OCI-LY1 (cell line): ENCODE measurements at regions not wholly inside any gene's neighbourhood (a gene's known extent, or its start where the extent isn't known, plus 50 kb on each side); places are given as distances from the start of the nearest gene placed in this dataset.

Source experiments
- H2AFZ ChIP-seq: fragments of 200-600 bp; sonication (generic), shearing (Covaris generic); 2 replicates; pipeline ENCODE4 v1.6.0; 2014; ENCODE audit warnings: antibody characterized with exemption, mild to moderate bottlenecking, low read length
- H3F3A ChIP-seq: fragments of 200-600 bp; sonication (generic), shearing (Covaris generic); 2 replicates; pipeline ENCODE4 v1.6.0; 2014; ENCODE audit warnings: mild to moderate bottlenecking, antibody characterized with exemption, low read length, moderate library complexity; ENCODE audit not compliant: insufficient read depth
- H3K27ac ChIP-seq: fragments of 200-600 bp; sonication (generic); 2 replicates; pipeline ENCODE4 v1.5.1; 2014; ENCODE audit warnings: low read length, mixed run types, mild to moderate bottlenecking, low read depth; ENCODE audit not compliant: poor library complexity, severe bottlenecking
- H3K27me3 ChIP-seq: fragments of 200-600 bp; sonication (generic); 2 replicates; pipeline ENCODE4 v1.6.0; 2014; ENCODE audit warnings: antibody characterized with exemption, mild to moderate bottlenecking, low read length, moderate library complexity; ENCODE audit not compliant: insufficient read depth
- H3K36me3 ChIP-seq: fragments of 200-600 bp; sonication (generic); 2 replicates; pipeline ENCODE4 v1.6.1; 2014; ENCODE audit warnings: mild to moderate bottlenecking, antibody characterized with exemption, low read length, moderate library complexity, mixed read lengths; ENCODE audit not compliant: insufficient read depth
- H3K4me1 ChIP-seq: fragments of 200-600 bp; sonication (generic); 2 replicates; pipeline ENCODE4 v1.5.1; 2014; ENCODE audit warnings: mild to moderate bottlenecking, low read length, moderate library complexity; ENCODE audit not compliant: insufficient read depth, severe bottlenecking
- H3K4me2 ChIP-seq: fragments of 200-600 bp; sonication (generic), shearing (Covaris generic); 2 replicates; pipeline ENCODE4 v1.6.1; 2014; ENCODE audit warnings: low read length
- H3K4me3 ChIP-seq: fragments of 200-600 bp; sonication (generic); 2 replicates; pipeline ENCODE4 v1.5.1; 2014; ENCODE audit warnings: low read length, low read depth, mild to moderate bottlenecking, mixed read lengths; ENCODE audit not compliant: poor library complexity, severe bottlenecking
- H3K79me2 ChIP-seq: fragments of 200-600 bp; shearing (Covaris generic); 2 replicates; pipeline ENCODE4 v1.6.1; 2016; ENCODE audit warnings: mixed run types, low read length, mixed read lengths; ENCODE audit not compliant: insufficient read depth
- H3K9ac ChIP-seq: fragments of 200-600 bp; sonication (generic), shearing (Covaris generic); 2 replicates; pipeline ENCODE4 v1.6.1; 2014; ENCODE audit warnings: mild to moderate bottlenecking, low read length, mixed read lengths
- H3K9me2 ChIP-seq: fragments of 200-600 bp; sonication (generic), shearing (Covaris generic); 2 replicates; pipeline ENCODE4 v1.6.1; 2014; ENCODE audit warnings: low read depth, mild to moderate bottlenecking, low read length, mixed read lengths
- H3K9me3 ChIP-seq: fragments of 200-600 bp; shearing (Covaris generic); 2 replicates; pipeline ENCODE4 v1.6.1; 2014; ENCODE audit warnings: low read length, mixed read lengths
- H4K20me1 ChIP-seq: fragments of 200-600 bp; sonication (generic), shearing (Covaris generic); 2 replicates; pipeline ENCODE4 v1.6.0; 2016; ENCODE audit warnings: mild to moderate bottlenecking, low read length; ENCODE audit not compliant: insufficient read depth
- EZH2 ChIP-seq: fragments of 200-600 bp; sonication (generic), shearing (Covaris generic); IDR thresholded peaks from 2 replicates; pipeline ENCODE4 v1.8.0; 2017; ENCODE audit warnings: borderline replicate concordance, mixed run types, mild to moderate bottlenecking, antibody characterized with exemption, low read length, moderate library complexity, mixed read lengths
- TF ChIP-seq, protein P1 (sequence below): fragments of 200-600 bp; sonication (generic), shearing (Covaris generic); IDR thresholded peaks from 2 replicates; pipeline ENCODE4 v1.5.1; 2017; ENCODE audit warnings: mild to moderate bottlenecking, antibody characterized with exemption, low read length, moderate library complexity, mixed read lengths

DNA sequence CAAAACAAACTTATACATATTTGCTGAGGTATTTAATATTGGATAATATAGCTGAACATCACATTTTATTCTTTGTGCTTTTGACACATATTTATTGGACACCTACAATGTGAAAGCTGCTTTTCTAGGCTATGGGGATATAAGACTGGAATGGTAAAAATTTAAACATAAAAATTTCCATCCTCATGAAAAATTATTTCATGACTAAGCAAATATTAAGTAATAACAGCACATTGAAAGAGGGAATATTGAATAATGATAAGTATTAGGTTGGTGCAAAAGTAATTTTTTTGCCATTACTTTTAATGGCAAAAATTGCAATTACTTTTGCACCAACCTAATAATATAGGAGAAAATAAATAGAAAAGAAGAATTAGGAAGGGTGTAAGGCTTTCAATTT is 972.5 kb upstream of the CDH8 start:
- Histone ChIP-seq H3K9me3 (no peaks in the 10 kb centered on the region), H3K4me3 (no peak overlapping the region)
- TF ChIP-seq EZH2, result no peak
- TF ChIP-seq, protein P1, sequence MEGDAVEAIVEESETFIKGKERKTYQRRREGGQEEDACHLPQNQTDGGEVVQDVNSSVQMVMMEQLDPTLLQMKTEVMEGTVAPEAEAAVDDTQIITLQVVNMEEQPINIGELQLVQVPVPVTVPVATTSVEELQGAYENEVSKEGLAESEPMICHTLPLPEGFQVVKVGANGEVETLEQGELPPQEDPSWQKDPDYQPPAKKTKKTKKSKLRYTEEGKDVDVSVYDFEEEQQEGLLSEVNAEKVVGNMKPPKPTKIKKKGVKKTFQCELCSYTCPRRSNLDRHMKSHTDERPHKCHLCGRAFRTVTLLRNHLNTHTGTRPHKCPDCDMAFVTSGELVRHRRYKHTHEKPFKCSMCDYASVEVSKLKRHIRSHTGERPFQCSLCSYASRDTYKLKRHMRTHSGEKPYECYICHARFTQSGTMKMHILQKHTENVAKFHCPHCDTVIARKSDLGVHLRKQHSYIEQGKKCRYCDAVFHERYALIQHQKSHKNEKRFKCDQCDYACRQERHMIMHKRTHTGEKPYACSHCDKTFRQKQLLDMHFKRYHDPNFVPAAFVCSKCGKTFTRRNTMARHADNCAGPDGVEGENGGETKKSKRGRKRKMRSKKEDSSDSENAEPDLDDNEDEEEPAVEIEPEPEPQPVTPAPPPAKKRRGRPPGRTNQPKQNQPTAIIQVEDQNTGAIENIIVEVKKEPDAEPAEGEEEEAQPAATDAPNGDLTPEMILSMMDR, result no peak

DNA sequence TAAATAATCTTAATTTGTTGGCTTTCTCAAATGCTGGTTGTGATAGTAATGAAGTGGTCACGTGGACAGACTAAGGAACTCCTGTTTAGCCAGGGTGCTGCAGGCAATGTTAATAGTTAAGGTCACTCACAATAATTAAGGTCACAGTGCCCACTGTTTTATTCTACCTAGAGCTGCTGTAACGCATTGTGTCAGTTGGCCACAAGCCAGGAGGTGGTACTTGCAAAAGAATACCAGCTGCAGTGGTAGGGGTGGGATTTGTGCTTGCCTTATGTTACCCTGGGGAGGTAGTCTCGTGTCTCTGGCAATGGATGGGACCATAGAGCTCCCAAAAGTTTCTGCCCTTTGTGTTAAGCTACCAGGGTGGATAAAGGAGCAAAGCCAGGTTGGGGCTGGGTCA is 969.1 kb upstream of the CDH8 start:
- no peak overlapping the region for H3K4me3 ChIP-seq
- H2AFZ ChIP-seq, result no peak overlapping the region
- no peaks in the 10 kb centered on the region for H3K9me3 ChIP-seq
- TF ChIP-seq, protein P1, result no peak
- no peak for TF ChIP-seq EZH2
- H3K4me2 ChIP-seq, result no peak overlapping the region
- H3K9me2 ChIP-seq, result no peaks in the 10 kb centered on the region
- H3K4me1 ChIP-seq, result no peaks in the 10 kb centered on the region
- H3K79me2 ChIP-seq, result no peaks in the 10 kb centered on the region
- no peaks in the 10 kb centered on the region for H3K27me3 ChIP-seq
- no peaks in the 10 kb centered on the region for H4K20me1 ChIP-seq
- no peak overlapping the region for H3K27ac ChIP-seq
- H3K9ac ChIP-seq, result no peak overlapping the region
- H3K36me3 ChIP-seq, result no peaks in the 10 kb centered on the region
- no peaks in the 10 kb centered on the region for H3F3A ChIP-seq

More for the DNA sequence above, 972.5 kb upstream of the CDH8 start:
- H3K9me2 ChIP-seq, result no peaks in the 10 kb centered on the region
- H3K79me2 ChIP-seq, result no peaks in the 10 kb centered on the region
- H3K9ac ChIP-seq, result no peak overlapping the region
- no peak overlapping the region for H3K4me2 ChIP-seq
- no peaks in the 10 kb centered on the region for H3K27me3 ChIP-seq
- H3K4me1 ChIP-seq, result no peaks in the 10 kb centered on the region
- no peak overlapping the region for H2AFZ ChIP-seq
- H4K20me1 ChIP-seq, result no peaks in the 10 kb centered on the region
- no peaks in the 10 kb centered on the region for H3F3A ChIP-seq
- no peak overlapping the region for H3K27ac ChIP-seq
- no peaks in the 10 kb centered on the region for H3K36me3 ChIP-seq

DNA sequence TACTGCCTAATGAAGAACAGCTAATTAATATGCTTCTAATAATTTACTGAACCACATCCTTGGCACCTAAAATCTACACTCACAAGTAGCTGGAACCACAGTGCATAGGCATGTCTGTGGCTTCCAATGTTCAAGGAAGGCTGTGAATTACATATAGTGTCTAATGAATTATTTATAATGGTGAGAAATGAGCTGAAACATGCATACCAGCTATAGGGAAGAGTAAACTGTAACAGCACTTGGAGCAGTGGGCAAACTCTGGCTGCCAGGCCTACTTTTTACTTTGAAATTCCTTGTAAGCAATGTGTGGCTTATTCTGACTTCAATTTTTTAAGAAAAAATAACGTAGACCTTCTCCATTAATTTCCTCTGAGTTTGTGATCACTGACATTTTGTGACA is 953.2 kb upstream of the CDH8 start:
- no peaks in the 10 kb centered on the region for H3K4me1 ChIP-seq
- H3K79me2 ChIP-seq, result no peaks in the 10 kb centered on the region
- no peaks in the 10 kb centered on the region for H3K27me3 ChIP-seq
- H3K27ac ChIP-seq, result no peak overlapping the region
- H3K4me2 ChIP-seq, result no peak overlapping the region
- no peaks in the 10 kb centered on the region for H3F3A ChIP-seq
- H2AFZ ChIP-seq, result no peak overlapping the region
- no peaks in the 10 kb centered on the region for H4K20me1 ChIP-seq
- no peaks in the 10 kb centered on the region; the same call in 1 of the 2 replicates for H3K9me2 ChIP-seq
- no peak for TF ChIP-seq EZH2
- TF ChIP-seq, protein P1, result no peak
- no peaks in the 10 kb centered on the region for H3K36me3 ChIP-seq
- H3K9ac ChIP-seq, result no peak overlapping the region
- no peak overlapping the region for H3K4me3 ChIP-seq
- H3K9me3 ChIP-seq, result no peaks in the 10 kb centered on the region
